Activated CD4-positive, CD25-positive, alpha-beta regulatory T cell treated with anti-CD3 and anti-CD28 coated beads, Interleukin-2, amount 50 U/mL, for 24 hours (primary cell): ENCODE measurements at regions not wholly inside any gene's neighbourhood (a gene's known extent, or its start where the extent isn't known, plus 50 kb on each side); places are given as distances from the start of the nearest gene placed in this dataset.
"Not testable (repeated sequence)": the region's sequence is repeated elsewhere in the genome, so short reads cannot be mapped to it uniquely, and the experiment has no call there.

Source experiments
- ATAC-seq, 2 donors: fragments of 150-1000 bp; cut with Tn5 transposase; one replicate each; pipeline ENCODE4 v1.10.0; 2021; ENCODE audit warnings: mild to moderate bottlenecking in 1 of 2, moderate library complexity in 1 of 2

DNA sequence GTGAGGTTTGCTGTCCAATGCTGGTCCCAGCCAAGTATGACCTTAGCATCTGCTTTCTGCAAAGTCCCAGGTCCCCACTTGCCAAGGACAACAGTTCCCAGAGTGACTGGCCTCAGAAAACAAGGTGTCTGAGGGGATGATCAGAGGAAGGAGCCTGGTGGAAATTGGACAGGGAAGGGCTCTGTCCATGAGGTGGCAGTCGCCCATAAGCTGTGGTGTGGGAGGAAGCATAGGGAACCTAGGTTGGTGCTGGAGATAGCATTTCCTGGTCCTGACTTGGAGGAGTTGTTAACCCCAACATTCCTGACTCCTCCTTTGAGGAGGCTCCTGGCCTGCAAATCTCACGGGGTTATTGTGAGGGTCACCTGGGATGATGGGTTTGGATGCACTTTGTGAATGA is 77.8 kb downstream of the LIMS4 start:
- not testable (repeated sequence) for ATAC-seq

DNA sequence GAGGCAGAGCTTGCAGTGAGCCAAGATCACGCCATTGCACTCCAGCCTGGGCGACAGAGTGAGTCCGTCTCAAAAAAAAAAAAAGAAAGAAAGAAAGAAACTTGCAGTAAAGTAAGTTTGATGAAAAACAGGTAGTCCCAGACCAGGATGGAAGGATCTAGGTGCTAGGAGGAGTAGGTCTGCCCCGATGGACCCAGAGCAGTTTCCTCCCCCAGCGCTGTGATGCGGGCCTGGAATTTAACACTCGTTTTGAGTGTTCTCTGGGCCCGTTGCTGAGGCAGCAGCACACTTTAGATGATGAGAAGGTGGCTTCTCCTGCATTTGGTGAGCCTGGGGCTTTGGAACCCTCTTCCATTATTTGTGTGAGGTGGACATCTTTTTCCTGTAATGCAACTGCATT is 80.2 kb downstream of the LIMS4 start:
- ATAC-seq: not testable (repeated sequence)

DNA sequence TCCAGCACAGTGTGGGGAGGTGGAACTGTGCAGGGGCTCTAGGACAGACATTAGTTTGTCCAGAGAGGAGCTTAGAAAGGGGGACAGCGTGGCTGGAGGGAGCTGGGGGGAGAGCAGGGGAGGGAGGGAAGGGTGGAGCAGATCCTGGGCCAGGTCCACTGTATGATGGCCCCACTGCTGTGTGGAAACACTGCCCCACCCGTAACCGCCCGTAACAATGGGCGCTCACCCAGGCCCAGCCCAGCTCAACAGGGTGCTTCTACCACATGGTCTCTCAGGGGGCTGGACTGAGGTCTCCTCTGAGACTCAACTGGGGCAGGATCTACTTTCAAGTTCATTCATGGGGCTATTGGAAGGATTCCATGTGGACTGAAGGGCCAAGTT is 81.6 kb downstream of the LIMS4 start:
- ATAC-seq: not testable (repeated sequence)

DNA sequence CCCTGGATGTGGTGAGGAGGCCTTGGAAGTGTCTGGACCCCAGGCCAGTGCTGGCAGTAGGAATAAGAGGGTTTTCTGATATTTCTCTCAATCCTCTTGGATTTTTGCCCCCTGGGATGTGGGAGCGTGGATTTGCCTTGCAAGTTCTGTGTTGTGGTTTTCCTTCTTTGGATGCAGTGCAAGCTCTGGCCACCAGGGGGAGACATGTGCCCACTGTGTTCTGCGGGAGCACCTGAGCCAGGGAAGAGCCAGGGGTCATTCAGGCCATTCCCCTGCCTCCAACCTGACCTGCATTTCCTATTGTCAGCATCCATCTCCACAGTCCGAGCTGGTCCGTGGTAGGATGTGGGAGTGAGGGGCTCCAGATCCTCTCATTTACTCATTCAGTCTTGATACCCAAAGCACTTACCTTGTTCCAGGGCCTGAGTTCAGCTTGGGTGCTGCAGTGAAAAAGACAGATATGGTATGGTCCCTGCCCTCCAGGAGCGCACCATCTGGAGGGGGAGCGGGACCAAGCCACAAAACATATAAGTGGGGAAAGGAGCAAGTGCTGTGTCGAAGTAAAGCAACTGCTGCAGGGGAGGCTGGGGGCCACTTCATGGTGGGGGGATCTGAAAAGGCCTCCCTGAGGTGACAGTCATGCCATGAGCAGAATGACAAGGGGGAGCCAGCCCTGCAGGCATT is 82.1 kb downstream of the LIMS4 start:
- peak in 1 of 2 donors; percentile 33 for ATAC-seq

DNA sequence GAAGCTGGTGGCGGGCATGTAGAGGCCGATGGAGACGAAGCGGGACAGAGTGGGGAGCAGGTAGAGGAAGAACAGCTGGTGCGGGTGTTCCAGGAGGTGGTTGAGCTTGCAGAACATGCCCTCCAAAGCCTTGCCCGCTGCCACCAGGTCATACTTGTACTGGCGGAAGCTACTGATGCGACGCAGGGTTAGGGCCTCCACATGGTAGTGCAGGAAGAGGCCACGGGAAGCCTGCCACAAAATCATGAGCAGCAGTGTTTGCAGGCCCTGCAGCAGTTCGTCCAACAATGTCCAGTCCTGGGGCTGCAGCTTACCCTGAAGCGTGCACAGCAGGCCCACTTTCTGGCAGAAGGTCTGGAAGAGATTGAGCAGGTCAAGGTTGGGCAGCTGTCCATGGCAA is 85.6 kb downstream of the LIMS4 start:
- not testable (repeated sequence) for ATAC-seq

DNA sequence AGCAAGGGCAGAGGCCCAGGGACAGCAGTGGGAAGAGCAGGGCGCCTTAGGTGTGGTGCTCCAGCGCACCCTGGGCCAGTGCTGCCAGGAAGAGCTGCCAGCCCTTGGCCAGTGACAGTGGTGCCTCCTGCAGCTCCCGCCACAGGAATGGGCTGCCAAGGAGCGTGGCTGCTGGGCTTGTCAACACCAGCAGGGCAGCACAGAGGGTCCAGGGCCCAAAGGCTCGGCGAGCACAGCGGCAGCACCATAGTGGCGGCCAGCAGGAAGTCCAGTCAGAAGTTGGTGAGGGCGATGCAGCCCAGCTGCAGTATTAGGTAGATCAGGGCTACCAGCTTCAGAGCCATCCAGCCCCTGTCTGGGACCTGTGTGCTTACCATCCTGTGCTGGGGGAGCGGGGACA is 86.1 kb downstream of the LIMS4 start:
- ATAC-seq: not testable (repeated sequence)

DNA sequence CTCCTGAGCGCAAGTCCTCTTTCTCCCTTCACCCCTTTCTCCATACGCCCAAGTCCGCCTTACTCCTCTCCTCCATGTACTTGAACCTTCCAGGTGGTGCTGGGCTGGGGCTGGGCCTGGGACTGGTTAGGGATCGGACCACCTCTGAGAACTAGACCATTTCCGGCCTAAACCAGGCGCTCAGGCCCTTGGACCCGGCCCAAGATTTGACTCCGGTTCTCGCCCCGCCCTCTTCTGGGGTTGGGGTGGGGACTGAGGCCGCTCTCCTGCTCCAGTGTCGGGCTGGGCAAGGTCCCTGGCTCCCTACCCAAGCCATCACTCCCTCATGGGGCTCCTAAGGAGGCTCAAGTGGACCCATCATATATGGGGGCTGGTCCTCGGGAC is 87.9 kb downstream of the LIMS4 start:
- ATAC-seq: not testable (repeated sequence)

DNA sequence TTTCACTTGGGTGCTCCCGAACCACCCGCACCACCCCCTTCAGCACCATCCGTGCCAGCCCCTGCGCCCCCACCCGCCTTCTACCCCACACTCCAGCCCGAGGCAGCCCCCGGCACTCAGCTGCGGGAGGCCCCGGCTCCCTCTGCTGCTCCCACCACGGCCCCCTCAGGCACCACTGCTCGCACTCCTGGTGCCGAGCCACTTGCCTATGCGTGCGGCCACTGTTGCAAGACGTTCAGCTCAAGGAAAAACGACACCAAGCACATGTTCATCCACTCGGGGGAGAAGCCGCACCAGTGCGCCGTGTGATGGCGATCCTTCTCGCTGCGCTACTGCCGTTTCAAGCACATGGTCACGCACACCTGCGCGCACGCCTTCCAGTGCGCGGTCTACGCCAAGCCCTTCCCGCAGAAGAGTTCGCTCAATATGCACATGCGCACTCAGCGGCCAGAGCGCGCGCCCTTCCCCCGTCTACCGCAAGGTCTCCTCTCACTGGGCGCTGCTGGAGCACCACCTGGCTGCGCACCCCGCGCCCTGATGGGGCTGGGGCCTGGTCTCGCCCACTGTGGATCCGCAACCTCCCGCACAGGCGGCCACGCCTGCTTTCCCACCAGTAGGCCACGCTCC is 88.4 kb downstream of the LIMS4 start:
- ATAC-seq: peak; percentile 48 to 58

DNA sequence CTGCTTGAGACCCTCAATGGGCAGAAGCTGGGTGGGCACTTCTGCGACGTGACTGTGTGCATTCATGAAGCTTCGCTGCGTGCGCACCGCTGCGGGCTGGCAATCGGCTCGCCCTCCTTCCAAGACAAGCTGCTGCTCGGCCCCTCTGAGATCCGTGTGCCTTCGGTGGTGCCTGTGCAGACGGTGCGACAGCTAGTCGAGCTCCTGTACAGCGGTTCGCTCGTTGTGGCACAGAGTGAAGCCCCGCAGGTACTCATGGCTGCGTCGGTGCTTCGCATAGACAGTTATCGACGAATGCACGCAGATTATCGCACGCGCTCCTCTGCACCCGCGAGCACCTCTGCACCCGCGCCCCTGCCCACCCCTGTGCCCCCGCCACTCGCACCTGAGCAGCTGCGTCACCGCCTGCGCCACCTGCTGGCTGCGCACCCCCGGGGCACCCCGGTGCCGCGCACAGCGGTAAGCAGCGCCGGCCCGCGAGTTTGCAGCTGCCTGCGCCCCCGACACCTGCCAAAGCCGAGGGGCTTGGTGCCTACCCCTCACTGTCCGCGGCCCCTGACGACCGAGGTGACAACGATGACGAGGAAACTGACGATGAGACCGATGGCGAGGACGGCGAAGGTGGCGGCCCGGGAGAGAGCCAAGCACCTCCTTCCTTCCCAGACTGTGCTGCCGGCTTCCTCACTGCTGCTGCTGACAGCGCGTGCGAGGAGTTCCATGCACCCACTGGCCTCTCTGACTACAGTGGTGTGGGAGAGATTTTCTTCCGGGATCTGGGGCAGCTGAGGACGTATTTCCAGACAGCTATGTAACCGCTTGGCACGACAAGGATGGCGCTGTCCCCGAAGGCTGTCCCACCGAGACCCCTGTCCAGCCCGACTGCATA is 89.2 kb downstream of the LIMS4 start:
- ATAC-seq: peak; percentile 75

DNA sequence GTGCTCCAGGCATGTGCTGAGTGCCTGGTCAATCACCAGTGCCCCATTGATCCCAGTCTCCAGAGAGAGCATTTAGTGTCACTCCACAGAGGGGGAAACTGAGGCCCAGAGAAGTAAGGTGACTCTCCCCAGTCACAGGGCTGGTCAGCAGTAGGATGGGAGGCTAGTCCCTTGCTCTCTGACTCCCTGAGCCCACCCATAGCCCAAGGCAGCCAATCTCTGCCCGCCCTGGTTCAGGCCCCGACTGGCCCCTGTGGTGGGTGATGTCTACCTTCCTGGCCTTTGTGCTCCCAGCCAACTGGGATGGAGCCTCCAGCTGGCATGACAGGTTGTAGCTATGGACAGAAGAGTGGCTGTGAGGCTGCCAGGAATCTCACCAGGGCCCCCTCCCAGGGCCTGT is 99.1 kb downstream of the LIMS4 start:
- ATAC-seq: not testable (repeated sequence)

DNA sequence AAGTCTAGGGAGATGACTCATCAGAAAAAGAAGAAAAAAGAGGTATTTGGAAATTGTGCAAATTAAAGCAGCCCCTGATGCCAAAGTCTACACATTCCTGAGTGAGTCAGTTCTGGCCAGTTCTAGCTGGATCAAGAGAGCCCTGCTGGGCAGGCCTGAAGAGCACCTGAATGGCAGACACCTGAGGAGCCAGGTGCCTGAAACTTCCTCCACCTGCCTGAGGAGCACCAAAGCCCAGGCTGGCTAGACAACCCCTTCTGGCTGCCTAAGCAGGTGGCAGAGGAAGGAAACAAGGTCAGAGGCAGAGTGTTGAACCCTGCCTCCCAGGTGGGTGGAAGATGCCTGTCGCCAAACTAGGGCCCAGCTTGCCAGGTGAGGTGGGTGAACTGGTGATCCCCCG is 101.0 kb downstream of the LIMS4 start:
- not testable (repeated sequence) for ATAC-seq

DNA sequence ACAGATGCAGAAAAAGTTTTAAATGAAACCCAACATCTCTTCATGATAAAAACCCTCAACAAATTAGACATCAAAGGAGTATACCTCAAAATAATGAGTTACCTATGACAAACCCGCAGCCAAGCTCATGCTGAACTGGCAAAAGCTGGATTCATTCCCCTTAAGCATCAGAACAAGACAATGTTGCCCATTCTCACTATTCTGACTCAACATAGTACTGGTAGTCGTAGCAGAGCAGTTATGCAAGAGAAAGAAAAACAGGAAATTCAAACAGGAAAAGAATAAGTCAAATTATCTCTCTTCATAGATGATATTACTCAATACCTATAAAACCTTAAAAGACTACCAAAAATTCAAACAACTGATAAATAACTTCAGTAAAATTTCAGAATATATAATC is 115.0 kb downstream of the LIMS4 start:
- not testable (repeated sequence) for ATAC-seq

DNA sequence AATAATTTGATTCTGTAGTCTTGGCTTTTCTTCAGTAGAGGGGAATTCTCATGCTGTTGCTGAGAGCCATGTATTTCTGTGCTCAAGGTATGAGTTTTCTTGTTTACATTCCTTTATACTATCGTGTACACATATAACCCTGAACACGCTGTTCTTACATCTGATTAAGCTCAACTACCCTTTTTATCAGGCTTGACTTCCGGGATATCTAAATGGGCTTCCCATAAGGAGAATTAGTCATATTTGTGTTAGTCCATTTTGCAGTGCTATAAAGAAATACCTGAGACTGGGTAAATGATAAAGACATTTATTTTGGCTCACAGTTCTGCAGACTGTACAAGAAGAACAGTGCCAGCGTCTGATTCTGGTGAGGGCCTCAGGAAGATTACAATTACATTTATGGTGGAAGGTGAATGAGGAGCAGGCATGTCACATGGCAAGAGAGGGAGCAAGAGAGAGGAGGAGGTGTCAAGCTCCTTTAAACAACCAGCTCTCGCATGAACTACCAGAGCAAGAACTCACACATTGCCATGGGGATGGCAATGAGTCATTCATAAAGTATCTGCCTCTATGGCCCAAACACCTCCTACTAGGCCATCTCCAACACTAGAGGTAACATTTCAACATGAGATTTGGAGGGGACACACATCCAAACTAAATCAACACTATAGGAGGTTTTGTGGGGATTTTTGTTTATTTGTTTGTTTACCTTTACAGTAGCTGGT is 118.2 kb downstream of the LIMS4 start:
- ATAC-seq: not testable (repeated sequence)

DNA sequence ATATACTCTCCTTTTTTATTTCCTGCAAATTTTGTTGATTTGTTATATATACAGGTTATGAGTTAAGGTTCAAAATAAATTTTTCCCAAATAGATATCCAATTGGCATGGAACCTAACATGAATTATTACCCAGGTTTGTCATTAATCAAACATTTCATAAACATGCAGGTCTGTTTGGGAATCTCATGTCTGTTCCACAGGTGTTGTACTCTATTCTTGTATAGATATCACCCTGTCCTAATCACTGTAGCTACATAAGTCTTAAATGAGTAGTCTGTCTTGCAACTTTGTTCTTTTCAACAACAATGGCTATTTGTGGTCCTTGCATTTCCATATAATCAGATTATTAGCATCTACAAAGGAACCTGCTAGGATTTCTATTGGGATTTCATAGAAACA is 121.9 kb downstream of the LIMS4 start:
- not testable (repeated sequence) for ATAC-seq

DNA sequence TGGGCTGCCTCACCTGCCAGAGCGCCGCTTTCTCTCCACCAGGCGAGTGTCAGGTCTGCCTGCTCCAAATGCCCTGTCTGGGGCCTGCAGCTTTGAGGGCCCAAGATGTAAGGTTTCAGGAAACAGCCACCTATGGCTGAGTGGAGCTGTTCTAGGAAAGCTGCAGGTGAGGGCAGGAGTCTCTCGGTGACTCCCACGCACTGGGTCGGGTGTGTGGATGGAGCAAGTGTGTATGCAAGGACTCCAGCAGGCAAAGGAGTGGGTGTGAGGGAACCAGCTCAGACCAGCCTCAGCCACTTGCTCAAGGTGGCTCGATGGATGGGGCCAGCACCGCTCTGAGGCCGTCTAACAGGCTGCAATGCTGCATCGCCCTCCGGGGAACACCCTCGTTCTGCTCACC is 123.7 kb downstream of the LIMS4 start:
- ATAC-seq: not testable (repeated sequence)

DNA sequence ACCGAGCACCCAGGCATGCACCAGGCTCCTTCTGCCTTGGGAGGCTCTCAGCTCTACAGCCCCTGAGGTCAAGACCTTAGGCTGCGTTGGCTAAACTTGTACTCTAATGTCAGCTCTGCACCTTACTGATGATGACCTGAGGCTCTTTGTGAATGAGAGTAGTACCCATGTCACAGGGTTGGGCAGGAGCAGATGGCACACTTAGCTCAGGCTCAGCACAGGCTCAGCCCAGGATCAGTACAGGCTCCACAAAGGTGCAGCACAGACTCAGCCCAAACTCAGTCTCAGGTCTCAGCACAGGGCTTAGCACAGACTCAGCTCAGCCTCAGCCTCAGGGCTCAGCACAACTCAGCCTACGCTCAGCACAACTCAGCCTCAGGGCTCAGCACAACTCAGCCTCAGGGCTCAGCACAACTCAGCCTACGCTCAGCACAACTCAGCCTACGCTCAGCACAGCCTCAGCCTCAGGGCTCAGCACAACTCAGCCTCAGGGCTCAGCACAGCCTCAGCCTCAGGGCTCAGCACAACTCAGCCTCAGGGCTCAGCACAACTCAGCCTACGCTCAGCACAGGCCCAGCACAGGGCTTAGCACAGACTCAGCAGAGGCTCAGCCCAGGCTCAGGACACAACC is 128.1 kb downstream of the LIMS4 start:
- ATAC-seq: not testable (repeated sequence)

DNA sequence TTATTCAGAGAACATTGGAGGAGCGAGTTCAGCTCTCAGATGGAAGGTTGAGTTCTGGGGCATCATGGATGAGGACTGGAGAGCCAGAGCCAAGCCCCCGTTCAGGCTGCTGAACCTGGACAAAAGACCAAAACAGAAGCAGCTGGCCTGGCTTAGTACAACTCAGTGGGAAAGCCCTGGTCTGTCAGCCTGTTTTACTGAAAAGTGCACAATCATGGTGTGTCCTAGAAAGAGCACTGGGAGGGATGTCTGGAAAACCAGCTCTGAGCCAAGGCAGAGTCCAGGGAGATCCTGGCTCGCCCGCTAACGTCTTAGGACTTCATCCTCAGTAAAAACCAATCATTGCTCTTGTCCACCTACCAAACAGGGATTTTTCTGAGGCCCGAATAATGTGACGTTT is 129.7 kb upstream of the MTLN start:
- ATAC-seq: not testable (repeated sequence)

DNA sequence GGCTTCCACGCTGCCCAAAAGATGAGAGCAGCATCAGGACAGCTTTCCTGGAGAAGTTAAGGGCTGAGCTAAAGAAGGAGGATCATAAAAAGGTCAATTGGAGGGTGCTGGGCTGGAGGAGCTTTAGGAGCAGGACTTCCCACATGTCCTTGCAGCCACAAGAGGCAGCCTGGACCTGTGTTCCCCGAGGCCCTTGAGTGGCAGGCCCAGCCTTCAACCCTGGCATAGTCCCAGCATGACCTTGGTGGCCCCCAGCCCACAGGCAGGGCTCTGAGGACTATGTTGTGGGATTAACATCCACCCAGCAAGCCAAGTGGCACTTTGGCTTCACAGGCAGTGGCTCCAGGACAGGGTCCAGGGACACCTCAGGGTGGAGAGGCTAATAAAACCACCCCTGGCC is 126.8 kb upstream of the MTLN start:
- not testable (repeated sequence) for ATAC-seq

DNA sequence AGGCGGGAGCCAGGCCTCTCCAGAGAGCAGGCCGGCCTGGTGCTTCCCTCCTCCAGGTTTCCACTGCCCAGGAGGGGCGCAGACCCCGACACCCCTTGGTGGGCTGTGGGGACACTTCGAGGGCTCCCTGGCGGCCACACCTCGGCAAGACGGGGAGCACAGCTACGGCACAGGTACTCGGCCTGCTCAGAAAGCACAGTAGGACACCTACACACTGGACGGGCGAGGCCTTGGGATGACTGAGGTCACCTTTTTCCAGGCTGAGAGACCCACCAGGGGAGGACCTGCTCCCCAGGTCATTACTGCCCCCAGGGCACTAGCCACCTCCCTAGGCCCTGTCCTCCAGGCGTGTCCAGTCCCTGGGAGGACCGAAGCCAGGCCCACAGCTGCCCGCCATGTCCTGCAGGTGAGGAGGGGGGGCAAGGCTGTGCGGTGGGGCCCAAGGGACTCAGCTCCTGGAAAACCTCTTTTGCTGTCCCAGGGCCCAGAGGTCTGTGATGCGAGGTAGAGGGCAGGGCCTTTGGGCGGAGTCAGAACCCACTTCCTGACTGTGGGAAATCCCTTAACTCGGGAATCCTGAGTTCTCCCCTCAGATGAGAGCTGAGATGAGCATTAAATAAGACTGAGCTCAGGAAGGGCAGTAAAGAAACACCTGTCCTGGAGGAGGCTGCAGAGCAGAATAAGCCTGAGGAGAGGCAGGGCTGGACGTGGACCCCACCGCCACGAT is 126.1 kb upstream of the MTLN start:
- ATAC-seq: not testable (repeated sequence)

DNA sequence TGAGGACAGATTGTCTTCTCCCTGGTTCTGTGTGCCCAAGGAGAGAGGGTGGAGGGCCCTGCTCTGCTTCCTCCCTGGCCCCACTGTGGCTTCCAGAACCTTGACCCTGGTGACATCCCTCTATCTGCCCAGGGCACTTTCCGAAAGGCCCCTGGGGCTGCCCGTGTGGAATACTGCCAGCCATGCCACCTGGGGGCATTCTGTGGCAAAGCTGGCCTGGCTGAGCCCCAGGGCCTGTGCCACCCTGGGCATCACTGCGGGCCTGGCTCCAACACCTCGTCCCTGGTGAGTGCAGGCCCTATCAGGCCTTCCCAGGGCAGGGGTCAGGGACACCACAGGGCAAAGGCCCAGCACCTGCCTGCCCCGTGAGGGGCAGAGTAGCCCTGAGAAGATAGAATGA is 123.7 kb upstream of the MTLN start:
- not testable (repeated sequence) for ATAC-seq

DNA sequence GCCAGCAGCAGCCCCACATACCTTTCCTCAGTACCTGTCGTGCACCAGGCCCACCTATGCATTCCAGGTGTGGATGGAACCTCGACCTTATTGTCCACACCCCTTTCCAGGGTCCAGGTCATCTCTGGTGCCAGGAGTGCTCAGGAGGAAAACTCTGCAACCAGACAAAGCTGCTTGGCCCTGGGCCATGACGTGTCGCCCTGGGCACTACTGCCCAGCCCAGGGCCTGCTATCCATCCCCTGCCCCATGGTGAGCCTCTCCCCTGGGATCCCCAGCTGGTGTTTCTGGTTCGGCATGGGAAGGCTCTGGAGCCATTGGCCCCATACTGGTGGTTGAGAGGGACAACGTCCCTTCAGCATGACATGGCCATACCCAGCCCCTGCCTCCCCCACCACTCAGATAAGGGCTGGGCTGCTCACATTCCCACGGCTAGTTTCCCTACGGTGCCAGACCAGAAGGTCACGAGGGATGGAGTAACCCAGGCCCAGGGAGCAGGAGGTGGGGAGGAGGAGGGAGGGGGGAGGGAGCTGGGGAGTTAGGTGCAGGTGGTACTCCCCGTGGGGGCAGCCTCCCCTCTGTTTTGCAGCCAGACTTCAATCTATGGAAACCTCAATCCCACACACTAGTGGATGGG is 123.2 kb upstream of the MTLN start:
- not testable (repeated sequence) for ATAC-seq
